PC-3 (cell line): ENCODE measurements at regions not wholly inside any gene's neighbourhood (a gene's known extent, or its start where the extent isn't known, plus 50 kb on each side); places are given as distances from the start of the nearest gene placed in this dataset.

Experiments used
- ATAC-seq: fragments of 200-7000 bp; cut with Tn5 transposase; 2 replicates; pipeline ENCODE4 v1.9.1; 2020; ENCODE audit warnings: mild to moderate bottlenecking, moderate library complexity
- BruUV-seq: library from RNA; stranded (reverse); fragments of 400-500 nt; replicated peaks from 2 replicates; lab custom pipeline; 2021; lab: Mats Ljungman, UMichigan
- CTCF ChIA-PET: fragments of 300-600 bp; sonication (Branson Sonifier 250); formaldehyde crosslinking; loops from one replicate; lab custom pipeline; 2022; ENCODE audit warnings: antibody characterized with exemption; lab: Charles Lee
- POLR2A ChIA-PET: fragments of 300-600 bp; sonication (Branson Sonifier 250); formaldehyde crosslinking; loops from one replicate; lab custom pipeline; 2022; ENCODE audit warnings: antibody characterized with exemption; ENCODE audit not compliant: unreplicated experiment; lab: Charles Lee
- DNase-seq: peaks from one replicate; pipeline ENCODE4 v3.0.0-alpha.2; 2015
- H2AFZ ChIP-seq: fragments of 300-600 bp; sonication (generic); 2 replicates; pipeline ENCODE4 v1.6.0; 2016; ENCODE audit warnings: antibody characterized with exemption, low read length
- H3F3A ChIP-seq: fragments of 300-600 bp; sonication (generic); one replicate; pipeline ENCODE4 v1.6.0; 2017; ENCODE audit warnings: antibody characterized with exemption, low read length, control low read depth, mild to moderate bottlenecking; ENCODE audit not compliant: unreplicated experiment
- H3K27ac ChIP-seq: fragments of 300-600 bp; sonication (generic); 2 replicates; pipeline ENCODE4 v1.5.1; 2016; ENCODE audit warnings: mild to moderate bottlenecking, low read length
- H3K27me3 ChIP-seq: fragments of 300-600 bp; sonication (generic); 2 replicates; pipeline ENCODE4 v1.6.1; 2016; ENCODE audit warnings: low read length, mixed read lengths
- H3K36me3 ChIP-seq: fragments of 300-600 bp; sonication (generic); 2 replicates; pipeline ENCODE4 v1.6.1; 2016; ENCODE audit warnings: low read depth, mixed run types, low read length, mixed read lengths
- H3K4me1 ChIP-seq: fragments of 300-600 bp; sonication (generic); 2 replicates; pipeline ENCODE4 v1.5.1; 2016; ENCODE audit warnings: low read length; ENCODE audit not compliant: insufficient read depth
- H3K4me2 ChIP-seq: fragments of 300-600 bp; sonication (generic); 2 replicates; pipeline ENCODE4 v1.6.0; 2016; ENCODE audit warnings: low read length
- H3K4me3 ChIP-seq: fragments of 300-600 bp; sonication (generic); 2 replicates; pipeline ENCODE4 v1.5.1; 2016; ENCODE audit warnings: mild to moderate bottlenecking, low read length, mixed read lengths
- H3K79me2 ChIP-seq: fragments of 300-600 bp; sonication (generic); 2 replicates; pipeline ENCODE4 v1.6.1; 2017; ENCODE audit warnings: low read length, mixed read lengths
- H3K9ac ChIP-seq: fragments of 300-600 bp; sonication (generic); 2 replicates; pipeline ENCODE4 v1.6.0; 2016; ENCODE audit warnings: mild to moderate bottlenecking, low read length
- H3K9me2 ChIP-seq: fragments of 300-600 bp; sonication (generic); replicated peaks from 2 replicates; pipeline ENCODE4 v1.6.1; 2016; ENCODE audit warnings: mixed run types, low read length, mixed read lengths
- H3K9me3 ChIP-seq: fragments of 300-600 bp; sonication (generic); 2 replicates; pipeline ENCODE4 v1.6.1; 2016; ENCODE audit warnings: low read length, mixed read lengths
- H4K20me1 ChIP-seq: fragments of 300-600 bp; sonication (generic); 2 replicates; pipeline ENCODE4 v1.6.1; 2016; ENCODE audit warnings: low read length, mixed read lengths
- CTCF ChIP-seq: fragments of 300-600 bp; sonication (generic); conservative IDR thresholded peaks from 2 replicates; pipeline ENCODE4 v1.5.1; 2017; ENCODE audit warnings: antibody characterized with exemption, low read depth, mild to moderate bottlenecking, low read length
- EZH2 ChIP-seq: fragments of 300-600 bp; sonication (generic); IDR thresholded peaks from one replicate; pipeline ENCODE4 v1.6.1; 2017; ENCODE audit warnings: antibody characterized with exemption, mild to moderate bottlenecking, low read length; ENCODE audit not compliant: unreplicated experiment
- EZH2phosphoT487 ChIP-seq: fragments of 300-600 bp; sonication (generic); IDR thresholded peaks from 2 replicates; pipeline ENCODE4 v1.6.1; 2018; ENCODE audit warnings: mild to moderate bottlenecking, antibody characterized with exemption, low read length, borderline replicate concordance
- intact Hi-C: fragments of 100-400 bp; cut with micrococcal nuclease; formaldehyde crosslinking; loops from 2 replicates; pipeline ENCODE4 v1.9.0; 2023

- CTCF ChIA-PET: no interaction called here
- BruUV-seq: no TSS peak
- no peak overlapping the region for H3K27ac ChIP-seq
- H3F3A ChIP-seq: no peaks in the 10 kb centered on the region
- intact Hi-C loops: loop anchor here (5.0 to 10.0 kb wide), 2 partner anchors 350 to 412 kb away; no protein-coding TSS in a partner anchor
- H3K36me3 ChIP-seq: no peaks in the 10 kb centered on the region
- POLR2A ChIA-PET: no interaction called here
- DNase-seq: no peak
- H3K9ac ChIP-seq: no peak overlapping the region
- no peaks in the 10 kb centered on the region for H4K20me1 ChIP-seq
- H2AFZ ChIP-seq: no peak overlapping the region
- H3K9me2 ChIP-seq: no peaks in the 10 kb centered on the region
- H3K9me3 ChIP-seq: no peaks in the 10 kb centered on the region
- no peak overlapping the region for H3K4me3 ChIP-seq
- no peak for ATAC-seq
- TF ChIP-seq CTCF: no peak
- no peak for TF ChIP-seq EZH2
- H3K79me2 ChIP-seq: no peaks in the 10 kb centered on the region
- H3K4me1 ChIP-seq: peaks cover 23% of the 10 kb centered on the region
- no peak overlapping the region for H3K4me2 ChIP-seq
- no peaks in the 10 kb centered on the region for H3K27me3 ChIP-seq
Measured at GRCh38 chr2:43132683-43133301, 93.6 kb downstream of the ZFP36L2 start.

GRCh38 chr2:43131890-43132682 is 94.3 kb downstream of the ZFP36L2 start:
- ChIA-PET POLR2A (no interaction called here), CTCF (no interaction called here)
- Histone ChIP-seq H3K27ac (peak overlapping the region; percentile 83), H3K4me1 (peaks cover 23% of the 10 kb centered on the region), H3K4me3 (no peak overlapping the region; the same call in 1 of the 2 replicates), H3K36me3 (no peaks in the 10 kb centered on the region), H4K20me1 (no peaks in the 10 kb centered on the region), H3F3A (no peaks in the 10 kb centered on the region), H3K4me2 (peak overlapping the region; percentile 72), H3K9ac (peak overlapping the region; percentile 37; the same call in 1 of the 2 replicates), H3K27me3 (no peaks in the 10 kb centered on the region), H3K9me2 (no peaks in the 10 kb centered on the region), H3K79me2 (no peaks in the 10 kb centered on the region), H3K9me3 (no peaks in the 10 kb centered on the region), H2AFZ (peak overlapping the region; percentile 63; the same call in 1 of the 2 replicates)
- ATAC-seq: no peak
- BruUV-seq: no TSS peak
- intact Hi-C loops: loop anchor here (1.0 to 10.0 kb wide), 7 partner anchors 57 to 413 kb away; no protein-coding TSS in a partner anchor
- peak; percentile 26 for DNase-seq
- no peak for TF ChIP-seq EZH2phosphoT487
- no peak for TF ChIP-seq CTCF
- no peak for TF ChIP-seq EZH2
